H9 (cell line): ENCODE measurements at regions not wholly inside any gene's neighbourhood (a gene's known extent, or its start where the extent isn't known, plus 50 kb on each side); places are given as distances from the start of the nearest gene placed in this dataset.
A peak's percentile ranks its signal among the peaks of the same experiment; 100 is the strongest.

Experiments used
- DNase-seq: peaks from one replicate; pipeline ENCODE4 v3.0.0-alpha.2; 2017
- H2AFZ ChIP-seq: one replicate; pipeline ENCODE4 v1.6.1; 2013; ENCODE audit warnings: mild to moderate bottlenecking, low read length, control low read depth, moderate library complexity
- H2AK5ac ChIP-seq: 2 replicates; pipeline ENCODE4 v1.6.1; 2013; ENCODE audit warnings: low read length, control low read depth, mixed read lengths; ENCODE audit not compliant: insufficient read length
- H2BK120ac ChIP-seq: one replicate; pipeline ENCODE4 v1.6.1; 2013; ENCODE audit warnings: low read depth, mild to moderate bottlenecking, low read length, control low read depth, inconsistent platforms; ENCODE audit not compliant: poor library complexity, severe bottlenecking
- H2BK12ac ChIP-seq: 2 replicates; pipeline ENCODE4 v1.6.1; 2013; ENCODE audit warnings: low read length, control low read depth, mixed read lengths, low read depth; ENCODE audit not compliant: insufficient read length
- H2BK15ac ChIP-seq: 2 replicates; pipeline ENCODE4 v1.6.1; 2013; ENCODE audit warnings: low read depth, low read length, control low read depth
- H2BK20ac ChIP-seq: one replicate; pipeline ENCODE4 v1.6.1; 2013; ENCODE audit warnings: low read depth, mild to moderate bottlenecking, low read length, control low read depth, inconsistent platforms; ENCODE audit not compliant: poor library complexity, severe bottlenecking
- H2BK5ac ChIP-seq: 2 replicates; pipeline ENCODE4 v1.6.1; 2013; ENCODE audit warnings: low read length, control low read depth, mixed read lengths; ENCODE audit not compliant: insufficient read length
- H3K14ac ChIP-seq: 2 replicates; pipeline ENCODE4 v1.6.1; 2013; ENCODE audit warnings: low read length, control low read depth; ENCODE audit not compliant: insufficient read depth
- H3K18ac ChIP-seq: 2 replicates; pipeline ENCODE4 v1.6.1; 2013; ENCODE audit warnings: low read depth, mild to moderate bottlenecking, mixed read lengths, low read length, control low read depth; ENCODE audit not compliant: insufficient read length
- H3K23ac ChIP-seq: 2 replicates; pipeline ENCODE4 v1.6.1; 2013; ENCODE audit warnings: low read length, control low read depth, mixed read lengths, low read depth; ENCODE audit not compliant: insufficient read length
- H3K23me2 ChIP-seq: 2 replicates; pipeline ENCODE4 v1.6.1; 2013; ENCODE audit warnings: low read depth, mild to moderate bottlenecking, mixed read lengths, low read length, control low read depth; ENCODE audit not compliant: insufficient read length, poor library complexity, severe bottlenecking
- H3K27ac ChIP-seq: 2 replicates; pipeline ENCODE4 v1.5.1; 2013; ENCODE audit warnings: low read length, control low read depth, mixed read lengths, low read depth; ENCODE audit not compliant: insufficient read length
- H3K27me3 ChIP-seq: 2 replicates; pipeline ENCODE4 v1.6.1; 2013; ENCODE audit warnings: low read length, control low read depth, inconsistent platforms; ENCODE audit not compliant: insufficient read depth
- H3K4ac ChIP-seq: 2 replicates; pipeline ENCODE4 v1.6.1; 2013; ENCODE audit warnings: low read depth, mild to moderate bottlenecking, control low read depth, inconsistent platforms, low read length, moderate library complexity
- H3K4me1 ChIP-seq: 2 replicates; pipeline ENCODE4 v1.6.1; 2013; ENCODE audit warnings: low read length, control low read depth, inconsistent platforms; ENCODE audit not compliant: insufficient read depth
- H3K4me2 ChIP-seq: 2 replicates; pipeline ENCODE4 v1.6.1; 2013; ENCODE audit warnings: low read length, control low read depth, mixed read lengths; ENCODE audit not compliant: insufficient read length, insufficient read depth
- H3K56ac ChIP-seq: 2 replicates; pipeline ENCODE4 v1.6.1; 2013; ENCODE audit warnings: low read depth, mild to moderate bottlenecking, mixed read lengths, low read length, control low read depth; ENCODE audit not compliant: insufficient read length
- H3K79me1 ChIP-seq: 2 replicates; pipeline ENCODE4 v1.6.1; 2013; ENCODE audit warnings: low read depth, mild to moderate bottlenecking, moderate library complexity, low read length, control low read depth, inconsistent platforms; ENCODE audit not compliant: insufficient read depth, poor library complexity, severe bottlenecking
- H3K79me2 ChIP-seq: 2 replicates; pipeline ENCODE4 v1.6.1; 2013; ENCODE audit warnings: low read length, control low read depth, inconsistent platforms; ENCODE audit not compliant: insufficient read depth
- H3K9ac ChIP-seq: 2 replicates; pipeline ENCODE4 v1.6.1; 2013; ENCODE audit warnings: low read length, control low read depth, mixed read lengths; ENCODE audit not compliant: insufficient read length; ENCODE audit errors: extremely low read depth
- H3K9me3 ChIP-seq: one replicate; pipeline ENCODE4 v1.6.1; 2013; ENCODE audit warnings: low read depth, low read length, inconsistent platforms; ENCODE audit not compliant: control insufficient read depth
- H3T11ph ChIP-seq: one replicate; pipeline ENCODE4 v1.6.1; 2013; ENCODE audit warnings: mild to moderate bottlenecking, low read length, control low read depth, inconsistent platforms
- H4K20me1 ChIP-seq: one replicate; pipeline ENCODE4 v1.6.1; 2013; ENCODE audit not compliant: control insufficient read depth, insufficient read length, insufficient read depth
- H4K5ac ChIP-seq: 2 replicates; pipeline ENCODE4 v1.6.1; 2013; ENCODE audit warnings: low read depth, mild to moderate bottlenecking, mixed read lengths, low read length, control low read depth; ENCODE audit not compliant: insufficient read length
- H4K8ac ChIP-seq: replicated peaks from 2 replicates; pipeline ENCODE4 v1.6.1; 2013; ENCODE audit warnings: low read length, control low read depth, mixed read lengths, low read depth; ENCODE audit not compliant: insufficient read length
- H4K91ac ChIP-seq: 2 replicates; pipeline ENCODE4 v1.6.1; 2013; ENCODE audit warnings: low read depth, mild to moderate bottlenecking, moderate library complexity, mixed read lengths, low read length, control low read depth; ENCODE audit not compliant: insufficient read length
- H3K27ac Mint-ChIP-seq, 3 experiments: 2 replicates in 2 of 3; 3 replicates in 1 of 3; pipeline ENCODE4 v1.8.0; 2020 to 2021; ENCODE audit warnings: mixed read lengths in 3 of 3, mild to moderate bottlenecking in 1 of 3, moderate library complexity in 1 of 3
- H3K27me3 Mint-ChIP-seq: 2 replicates; pipeline ENCODE4 v1.8.0; 2021; ENCODE audit warnings: low read depth, mild to moderate bottlenecking, moderate library complexity, mixed read lengths
- H3K36me3 Mint-ChIP-seq, 3 experiments: 2 replicates in 2 of 3; 3 replicates in 1 of 3; pipeline ENCODE4 v1.8.0; 2020 to 2021; ENCODE audit warnings: low read depth in 3 of 3, mixed read lengths in 3 of 3; ENCODE audit not compliant: insufficient read depth in 1 of 3
- H3K4me1 Mint-ChIP-seq, 2 experiments: 2 replicates each; pipeline ENCODE4 v1.8.0; 2020; ENCODE audit warnings: mixed read lengths in 2 of 2
- H3K4me3 Mint-ChIP-seq, 2 experiments: 2 replicates in 1 of 2; 3 replicates in 1 of 2; pipeline ENCODE4 v1.8.0; 2020 to 2021; ENCODE audit warnings: mild to moderate bottlenecking in 2 of 2, mixed read lengths in 2 of 2, moderate library complexity in 1 of 2
- H3K9me3 Mint-ChIP-seq, 2 experiments: 2 replicates in 1 of 2; 3 replicates in 1 of 2; pipeline ENCODE4 v1.8.0; 2020; ENCODE audit warnings: mild to moderate bottlenecking in 2 of 2, mixed read lengths in 2 of 2, moderate library complexity in 1 of 2
- whole genome bisulfite sequencing: extraction: QIAGEN DNeasy Blood & Tissue Kit; methylation state at CpG from one replicate; pipeline ENCODE4 v1.1.7; 2013; ENCODE audit warnings: missing lambda C conversion rate, low lambda C conversion rate, mixed read lengths; ENCODE audit not compliant: insufficient read length; ENCODE audit errors: extremely low coverage; 5-methylcytosine and 5-hydroxymethylcytosine counted together
- TF ChIP-seq, protein P1 (sequence below): fragments of 200-600 bp; sonication (generic); conservative IDR thresholded peaks from 3 replicates; pipeline ENCODE4 v1.8.0; 2021; ENCODE audit warnings: antibody characterized with exemption, mild to moderate bottlenecking

DNA sequence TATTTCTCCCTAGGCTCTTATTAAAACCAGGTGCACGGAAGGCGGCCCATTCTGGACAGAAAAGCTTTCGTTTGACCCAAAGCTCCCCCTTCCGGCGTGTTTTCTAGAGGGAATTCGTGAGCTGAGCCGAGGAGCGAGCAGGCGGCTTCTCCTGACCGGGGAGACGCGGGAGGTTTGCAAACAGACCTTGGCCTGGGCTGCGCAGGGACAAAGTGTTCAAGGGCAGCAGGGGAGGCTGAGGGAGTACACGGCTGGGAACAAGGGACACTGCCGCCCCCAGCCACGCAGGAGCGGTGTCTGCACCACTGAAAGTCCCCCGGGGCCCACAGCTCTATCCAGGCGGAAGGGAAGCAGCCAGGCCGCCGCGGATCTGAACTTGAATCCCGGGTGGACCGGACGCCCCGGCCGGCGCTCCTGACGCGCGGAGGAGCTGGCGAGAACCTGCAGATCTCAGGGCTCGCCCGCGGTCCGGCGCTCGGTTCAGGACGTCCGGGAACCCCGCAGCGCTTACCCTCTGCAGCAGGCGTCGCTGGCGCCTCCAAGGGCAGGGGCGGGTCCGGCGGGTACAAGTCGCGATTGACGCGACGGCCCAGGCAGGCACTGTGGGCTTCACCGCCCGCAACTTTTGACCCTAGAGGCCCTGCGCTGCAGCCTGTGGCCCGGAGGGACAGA, 101.9 kb downstream of the WT1 start:
- no peak overlapping the region for H2AFZ ChIP-seq
- H4K91ac ChIP-seq: no peak overlapping the region
- no peak overlapping the region for H3T11ph ChIP-seq
- Mint-ChIP-seq H3K4me3 (peak overlapping the region; percentile 67 to 75), H3K4me1 (peaks cover 10 to 14% of the 10 kb centered on the region in 2 experiments; a peak in 3 of 4 replicates), H3K27me3 (peaks cover 57% of the 10 kb centered on the region), H3K27ac (no peak overlapping the region), H3K36me3 (peaks cover 4 to 14% (median 8%) of the 10 kb centered on the region in 3 experiments; a peak in 6 of 7 replicates), H3K9me3 (peaks cover 10% of the 10 kb centered on the region in 2 experiments)
- no peak overlapping the region for H3K9ac ChIP-seq
- TF ChIP-seq, protein P1, sequence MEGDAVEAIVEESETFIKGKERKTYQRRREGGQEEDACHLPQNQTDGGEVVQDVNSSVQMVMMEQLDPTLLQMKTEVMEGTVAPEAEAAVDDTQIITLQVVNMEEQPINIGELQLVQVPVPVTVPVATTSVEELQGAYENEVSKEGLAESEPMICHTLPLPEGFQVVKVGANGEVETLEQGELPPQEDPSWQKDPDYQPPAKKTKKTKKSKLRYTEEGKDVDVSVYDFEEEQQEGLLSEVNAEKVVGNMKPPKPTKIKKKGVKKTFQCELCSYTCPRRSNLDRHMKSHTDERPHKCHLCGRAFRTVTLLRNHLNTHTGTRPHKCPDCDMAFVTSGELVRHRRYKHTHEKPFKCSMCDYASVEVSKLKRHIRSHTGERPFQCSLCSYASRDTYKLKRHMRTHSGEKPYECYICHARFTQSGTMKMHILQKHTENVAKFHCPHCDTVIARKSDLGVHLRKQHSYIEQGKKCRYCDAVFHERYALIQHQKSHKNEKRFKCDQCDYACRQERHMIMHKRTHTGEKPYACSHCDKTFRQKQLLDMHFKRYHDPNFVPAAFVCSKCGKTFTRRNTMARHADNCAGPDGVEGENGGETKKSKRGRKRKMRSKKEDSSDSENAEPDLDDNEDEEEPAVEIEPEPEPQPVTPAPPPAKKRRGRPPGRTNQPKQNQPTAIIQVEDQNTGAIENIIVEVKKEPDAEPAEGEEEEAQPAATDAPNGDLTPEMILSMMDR: peak; percentile 49; the same call in 1 of the 3 replicates
- no peak overlapping the region for H2BK15ac ChIP-seq
- no peak overlapping the region for H3K23ac ChIP-seq
- DNase-seq: peak; percentile 85
- H2BK120ac ChIP-seq: no peak overlapping the region
- no peak overlapping the region for H2BK12ac ChIP-seq
- H2AK5ac ChIP-seq: no peak overlapping the region
- H3K9me3 ChIP-seq: peaks cover 6% of the 10 kb centered on the region
- no peak overlapping the region for H2BK20ac ChIP-seq
- peak overlapping the region; percentile 4 for H3K18ac ChIP-seq
- no peaks in the 10 kb centered on the region for H3K79me1 ChIP-seq
- no peaks in the 10 kb centered on the region for H4K20me1 ChIP-seq
- WGBS: no CpG with 5 or more reads among the region's 57 CpGs
- peaks cover 4% of the 10 kb centered on the region for H3K23me2 ChIP-seq
- no peak overlapping the region for H3K56ac ChIP-seq
- H4K8ac ChIP-seq: no peak overlapping the region
- no peaks in the 10 kb centered on the region for H3K79me2 ChIP-seq
- H3K4ac ChIP-seq: no peak overlapping the region
- peak overlapping the region; percentile 9 for H3K14ac ChIP-seq
- no peak overlapping the region for H3K27ac ChIP-seq
- H4K5ac ChIP-seq: no peak overlapping the region
- H3K4me1 ChIP-seq: no peaks in the 10 kb centered on the region; the same call in 1 of the 2 replicates
- peaks cover 4% of the 10 kb centered on the region; the same call in 1 of the 2 replicates for H3K27me3 ChIP-seq
- no peak overlapping the region for H2BK5ac ChIP-seq
- H3K4me2 ChIP-seq: peak overlapping the region; percentile 63
